Thoracic aorta (tissue), 2 donors: ENCODE measurements at regions not wholly inside any gene's neighbourhood (a gene's known extent, or its start where the extent isn't known, plus 50 kb on each side); places are given as distances from the start of the nearest gene placed in this dataset.

ENCODE experiments used
- ATAC-seq: fragments of 150-250 bp; one replicate; pipeline ENCODE4 v1.8.0; 2017; ENCODE audit warnings: low read depth; ENCODE audit not compliant: insufficient number of reproducible peaks, low FRiP score
- DNase-seq: peaks from one replicate; pipeline ENCODE4 v3.0.0-alpha.2; 2020; ENCODE audit warnings: low spot score
- H3K27ac ChIP-seq, 2 donors: fragments of 200-600 bp; sonication (generic); 1 replicate in 1 of 2; 2 replicates in 1 of 2; pipeline ENCODE4 v1.5.1; 2016; ENCODE audit warnings: mild to moderate bottlenecking in 2 of 2, moderate library complexity in 2 of 2
- H3K27me3 ChIP-seq: fragments of 200-600 bp; sonication (generic); replicated peaks from 2 replicates; pipeline ENCODE4 v1.6.0; 2016; ENCODE audit warnings: mild to moderate bottlenecking; ENCODE audit not compliant: insufficient read depth
- H3K36me3 ChIP-seq: fragments of 200-600 bp; sonication (generic); one replicate; pipeline ENCODE4 v1.5.1; 2016
- H3K4me1 ChIP-seq, 2 donors: fragments of 200-600 bp; sonication (generic); 1 replicate in 1 of 2; 2 replicates in 1 of 2; pipeline versions ENCODE4 v1.5.1 to v1.6.0; 2016; ENCODE audit warnings: low read depth in 2 of 2, mild to moderate bottlenecking in 1 of 2; ENCODE audit not compliant: control insufficient read depth in 1 of 2
- H3K4me3 ChIP-seq: fragments of 200-600 bp; sonication (generic); 2 replicates; pipeline ENCODE4 v1.5.1; 2016; ENCODE audit warnings: mild to moderate bottlenecking
- H3K9me3 ChIP-seq: fragments of 200-600 bp; sonication (generic); 2 replicates; pipeline ENCODE4 v1.5.1; 2016
- CTCF ChIP-seq: fragments of 200-600 bp; sonication (generic); IDR thresholded peaks from one replicate; pipeline ENCODE4 v1.5.1; 2019; ENCODE audit warnings: antibody characterized with exemption

- no peaks in the 10 kb centered on the region for H3K4me1 ChIP-seq
- ATAC-seq (no peak), DNase-seq (no peak)
- no peak for TF ChIP-seq CTCF
- no peaks in the 10 kb centered on the region for H3K27me3 ChIP-seq
- H3K27ac ChIP-seq = no peak overlapping the region
- H3K9me3 ChIP-seq = no peaks in the 10 kb centered on the region
- H3K36me3 ChIP-seq = no peaks in the 10 kb centered on the region
- H3K4me3 ChIP-seq = no peak overlapping the region
These were observed 136.7 kb downstream of the CDCA7 start for GRCh38 chr2:173491418-173491817.

GRCh38 chr2:173493874-173494273 lies 139.2 kb downstream of the CDCA7 start:
- H3K27ac ChIP-seq = no peak overlapping the region
- no peak for DNase-seq
- no peak for ATAC-seq

GRCh38 chr2:173496746-173497145 lies 142.1 kb downstream of the CDCA7 start:
- Histone ChIP-seq H3K9me3 (no peaks in the 10 kb centered on the region), H3K36me3 (no peaks in the 10 kb centered on the region), H3K4me3 (peak overlapping the region; percentile 35), H3K4me1 (no peaks in the 10 kb centered on the region), H3K27ac (peak overlapping the region in 1 of 2 donors; percentile 17), H3K27me3 (no peaks in the 10 kb centered on the region)
- ATAC-seq (no peak), DNase-seq (no peak)
- TF ChIP-seq CTCF = no peak

More at GRCh38 chr2:173493874-173494273, 139.2 kb downstream of the CDCA7 start:
- no peak for TF ChIP-seq CTCF
- Histone ChIP-seq H3K36me3 (no peaks in the 10 kb centered on the region), H3K4me1 (no peaks in the 10 kb centered on the region), H3K27me3 (no peaks in the 10 kb centered on the region), H3K9me3 (no peaks in the 10 kb centered on the region), H3K4me3 (no peak overlapping the region)

- H3K27me3 ChIP-seq = no peaks in the 10 kb centered on the region
- no peaks in the 10 kb centered on the region for H3K36me3 ChIP-seq
- H3K27ac ChIP-seq = no peak overlapping the region
- no peak for ATAC-seq
- no peak overlapping the region for H3K4me3 ChIP-seq
- no peak for TF ChIP-seq CTCF
- H3K9me3 ChIP-seq = no peaks in the 10 kb centered on the region
- no peak for DNase-seq
- H3K4me1 ChIP-seq = no peaks in the 10 kb centered on the region
These were observed 146.3 kb downstream of the CDCA7 start for GRCh38 chr2:173500953-173501352.

- no peak for TF ChIP-seq CTCF
- H3K36me3 ChIP-seq = no peaks in the 10 kb centered on the region
- ATAC-seq (no peak), DNase-seq (no peak)
- H3K27me3 ChIP-seq = no peaks in the 10 kb centered on the region
- H3K9me3 ChIP-seq = no peaks in the 10 kb centered on the region
- H3K27ac ChIP-seq = no peak overlapping the region
- H3K4me3 ChIP-seq = no peak overlapping the region
- no peaks in the 10 kb centered on the region for H3K4me1 ChIP-seq
These were observed 147.6 kb downstream of the CDCA7 start for GRCh38 chr2:173502296-173502695.
